Dendritic cell treated with granulocyte-macrophage colony-stimulating factor and Interleukin-4, amounts not matched to agents 40 ng/mL and 50 ng/mL, for 4 days (primary cell): ENCODE measurements at regions not wholly inside any gene's neighbourhood (a gene's known extent, or its start where the extent isn't known, plus 50 kb on each side); places are given as distances from the start of the nearest gene placed in this dataset.

Source experiments
- H3K27ac Mint-ChIP-seq: one replicate; pipeline ENCODE4 v1.8.0; 2022; ENCODE audit warnings: mild to moderate bottlenecking, mixed read lengths
- H3K27me3 Mint-ChIP-seq: one replicate; pipeline ENCODE4 v1.8.0; 2022; ENCODE audit warnings: mild to moderate bottlenecking, mixed read lengths
- H3K36me3 Mint-ChIP-seq: one replicate; pipeline ENCODE4 v1.8.0; 2022; ENCODE audit warnings: low read depth, mixed read lengths
- H3K4me1 Mint-ChIP-seq: one replicate; pipeline ENCODE4 v1.8.0; 2022; ENCODE audit warnings: low read depth, mixed read lengths
- H3K4me3 Mint-ChIP-seq: one replicate; pipeline ENCODE4 v1.8.0; 2022; ENCODE audit warnings: mild to moderate bottlenecking, moderate library complexity, mixed read lengths
- H3K9me3 Mint-ChIP-seq: one replicate; pipeline ENCODE4 v1.8.0; 2022; ENCODE audit warnings: mixed read lengths
- intact Hi-C: fragments of 100-400 bp; cut with micrococcal nuclease; formaldehyde crosslinking; loops from one replicate; pipeline ENCODE4 v1.15.0; 2022

DNA sequence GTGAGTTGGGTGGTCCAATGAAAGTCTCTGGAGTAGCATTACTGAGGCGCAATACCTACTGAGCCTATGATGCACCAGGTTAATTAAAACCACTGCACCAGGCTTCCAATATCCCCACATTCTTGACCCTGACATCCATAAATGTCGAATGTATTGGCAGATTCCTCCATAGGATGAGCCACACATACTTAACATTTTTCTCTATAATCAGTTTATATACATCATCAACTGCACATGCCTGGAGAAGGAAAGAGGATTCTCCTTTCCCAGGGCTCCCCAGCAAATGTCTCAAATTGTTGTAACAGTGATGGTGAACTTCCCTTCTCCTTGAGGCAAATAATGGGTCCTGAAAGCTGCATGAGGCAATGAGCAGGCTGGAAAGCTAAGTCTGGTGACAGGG is 82.3 kb upstream of the LPP start:
- no peaks in the 10 kb centered on the region for H3K27me3 Mint-ChIP-seq
- no peaks in the 10 kb centered on the region for H3K4me1 Mint-ChIP-seq
- intact Hi-C loops, result no loop called here
- H3K36me3 Mint-ChIP-seq, result no peaks in the 10 kb centered on the region
- no peaks in the 10 kb centered on the region for H3K9me3 Mint-ChIP-seq
- no peak overlapping the region for H3K27ac Mint-ChIP-seq
- no peak overlapping the region for H3K4me3 Mint-ChIP-seq

GRCh38 chr3:188076176-188076575 is 77.8 kb upstream of the LPP start:
- H3K27ac Mint-ChIP-seq, result no peak overlapping the region
- no peaks in the 10 kb centered on the region for H3K4me1 Mint-ChIP-seq
- H3K27me3 Mint-ChIP-seq, result no peaks in the 10 kb centered on the region
- H3K36me3 Mint-ChIP-seq, result no peaks in the 10 kb centered on the region
- H3K9me3 Mint-ChIP-seq, result peaks cover 9% of the 10 kb centered on the region
- intact Hi-C loops, result no loop called here
- no peak overlapping the region for H3K4me3 Mint-ChIP-seq

DNA sequence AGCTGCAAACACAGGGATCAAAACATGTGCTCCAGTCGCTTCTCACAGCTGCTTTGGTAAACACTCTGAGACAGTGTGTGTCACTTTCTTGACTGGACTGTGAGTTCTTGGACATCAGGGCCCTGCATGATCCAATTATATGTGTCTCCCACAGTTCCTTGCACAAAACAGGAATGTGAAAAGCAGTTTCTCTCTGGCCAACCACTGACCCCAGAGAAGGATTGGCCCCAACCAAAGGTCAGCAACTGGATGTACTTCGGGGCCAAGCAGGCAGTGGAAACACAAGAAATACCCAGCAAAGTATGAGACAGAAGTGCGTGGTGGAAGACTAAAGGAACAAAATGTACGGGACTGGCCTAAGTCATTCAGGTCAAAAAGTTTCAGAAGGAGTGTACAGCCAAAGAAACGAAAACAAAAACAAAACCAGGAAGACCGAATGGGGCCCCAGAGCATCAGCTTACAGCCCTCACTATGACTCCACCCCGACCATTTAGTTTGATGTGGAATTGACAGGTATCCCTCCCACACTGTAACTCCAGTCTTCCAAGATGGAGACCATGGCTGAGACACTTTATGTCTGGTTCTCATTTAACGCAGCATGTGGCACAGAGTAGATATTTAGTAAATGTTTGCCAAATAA is 76.7 kb upstream of the LPP start:
- H3K4me1 Mint-ChIP-seq, result no peaks in the 10 kb centered on the region
- H3K36me3 Mint-ChIP-seq, result no peaks in the 10 kb centered on the region
- no peak overlapping the region for H3K27ac Mint-ChIP-seq
- H3K27me3 Mint-ChIP-seq, result no peaks in the 10 kb centered on the region
- intact Hi-C loops, result no loop called here
- H3K4me3 Mint-ChIP-seq, result no peak overlapping the region
- peaks cover 9% of the 10 kb centered on the region for H3K9me3 Mint-ChIP-seq

GRCh38 chr3:188080091-188080490 is 73.9 kb upstream of the LPP start:
- intact Hi-C loops, result no loop called here
- no peaks in the 10 kb centered on the region for H3K4me1 Mint-ChIP-seq
- peaks cover 9% of the 10 kb centered on the region for H3K9me3 Mint-ChIP-seq
- H3K4me3 Mint-ChIP-seq, result no peak overlapping the region
- no peaks in the 10 kb centered on the region for H3K36me3 Mint-ChIP-seq
- H3K27me3 Mint-ChIP-seq, result no peaks in the 10 kb centered on the region
- H3K27ac Mint-ChIP-seq, result no peak overlapping the region

DNA sequence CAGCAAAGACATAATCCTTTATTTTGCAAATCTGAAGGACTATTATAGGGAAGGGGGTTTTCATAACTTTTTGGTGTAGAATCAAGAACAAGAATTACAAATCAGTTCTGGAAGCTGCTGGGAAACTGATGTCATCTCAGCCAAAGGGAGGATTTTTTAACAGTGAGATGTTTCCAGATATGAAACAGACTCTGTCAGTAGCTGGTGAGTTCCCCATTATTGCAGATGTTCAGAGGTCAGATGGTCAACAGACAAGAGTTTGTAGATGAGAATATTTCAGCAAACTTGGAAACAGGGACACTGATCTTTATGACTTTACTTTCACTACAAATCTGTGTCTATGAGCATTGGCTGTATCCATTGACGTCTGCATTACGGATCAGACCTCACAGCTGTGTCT is 71.9 kb upstream of the LPP start:
- intact Hi-C loops, result no loop called here
- no peaks in the 10 kb centered on the region for H3K27me3 Mint-ChIP-seq
- H3K9me3 Mint-ChIP-seq, result peaks cover 9% of the 10 kb centered on the region
- H3K36me3 Mint-ChIP-seq, result no peaks in the 10 kb centered on the region
- H3K4me1 Mint-ChIP-seq, result no peaks in the 10 kb centered on the region
- H3K27ac Mint-ChIP-seq, result no peak overlapping the region
- no peak overlapping the region for H3K4me3 Mint-ChIP-seq

DNA sequence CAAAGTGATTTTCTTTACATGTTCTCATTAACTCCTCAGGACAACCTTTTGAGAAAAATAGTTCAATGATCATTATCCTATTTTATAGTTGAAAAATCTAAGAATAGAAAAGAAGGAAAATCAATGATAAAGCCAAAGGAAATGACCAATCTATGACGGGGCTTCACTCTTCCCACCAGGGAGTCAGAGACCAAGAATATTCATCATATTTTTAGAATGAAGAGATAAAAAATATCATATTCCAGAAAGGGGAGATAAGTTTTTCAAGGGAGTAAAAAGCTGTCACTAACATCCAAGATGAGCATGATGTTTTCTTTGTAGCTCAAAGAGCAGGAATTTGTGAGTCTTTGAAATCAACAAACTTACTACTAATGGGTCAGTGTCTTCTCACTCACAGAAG is 71.5 kb upstream of the LPP start:
- Mint-ChIP-seq H3K4me1 (no peaks in the 10 kb centered on the region), H3K27ac (no peak overlapping the region), H3K27me3 (no peaks in the 10 kb centered on the region), H3K4me3 (no peak overlapping the region), H3K9me3 (peaks cover 9% of the 10 kb centered on the region), H3K36me3 (no peaks in the 10 kb centered on the region)
- intact Hi-C loops, result no loop called here

DNA sequence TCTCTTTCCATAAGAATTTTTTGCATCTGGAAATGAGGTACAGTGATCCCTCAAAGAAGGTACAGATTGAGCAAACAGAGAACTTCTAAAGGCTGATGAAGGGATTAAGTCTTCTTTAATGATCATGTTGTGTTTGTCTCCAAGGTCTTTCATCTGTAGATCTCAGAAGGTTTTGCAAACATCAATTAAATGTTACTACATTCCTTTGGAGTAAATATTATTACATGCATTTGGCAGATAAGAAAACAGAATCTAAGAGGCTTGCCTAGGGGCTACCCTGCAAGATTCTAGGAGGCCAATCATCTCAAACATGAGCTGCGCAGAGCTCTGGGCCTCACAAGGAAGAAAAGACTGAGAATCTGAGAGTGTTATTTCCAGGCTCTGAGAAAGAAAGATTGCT is 70.9 kb upstream of the LPP start:
- H3K4me3 Mint-ChIP-seq, result no peak overlapping the region
- H3K9me3 Mint-ChIP-seq, result peaks cover 9% of the 10 kb centered on the region
- no peaks in the 10 kb centered on the region for H3K27me3 Mint-ChIP-seq
- no peaks in the 10 kb centered on the region for H3K36me3 Mint-ChIP-seq
- intact Hi-C loops, result no loop called here
- H3K27ac Mint-ChIP-seq, result no peak overlapping the region
- no peaks in the 10 kb centered on the region for H3K4me1 Mint-ChIP-seq

GRCh38 chr3:188084752-188085583 is 69.0 kb upstream of the LPP start:
- H3K4me1 Mint-ChIP-seq, result peaks cover 10% of the 10 kb centered on the region
- H3K9me3 Mint-ChIP-seq, result peaks cover 7% of the 10 kb centered on the region
- H3K27me3 Mint-ChIP-seq, result peaks cover 3% of the 10 kb centered on the region
- no peaks in the 10 kb centered on the region for H3K36me3 Mint-ChIP-seq
- intact Hi-C loops, result no loop called here
- H3K4me3 Mint-ChIP-seq, result no peak overlapping the region
- H3K27ac Mint-ChIP-seq, result no peak overlapping the region

- H3K4me1 Mint-ChIP-seq, result peaks cover 10% of the 10 kb centered on the region
- H3K9me3 Mint-ChIP-seq, result no peaks in the 10 kb centered on the region
- intact Hi-C loops, result no loop called here
- H3K36me3 Mint-ChIP-seq, result no peaks in the 10 kb centered on the region
- H3K27me3 Mint-ChIP-seq, result peaks cover 3% of the 10 kb centered on the region
- no peak overlapping the region for H3K4me3 Mint-ChIP-seq
- no peak overlapping the region for H3K27ac Mint-ChIP-seq
Observed at GRCh38 chr3:188085584-188086560, 68.1 kb upstream of the LPP start.

GRCh38 chr3:188088948-188089685 is 64.8 kb upstream of the LPP start:
- Mint-ChIP-seq H3K27ac (no peak overlapping the region), H3K36me3 (no peaks in the 10 kb centered on the region), H3K27me3 (peaks cover 4% of the 10 kb centered on the region), H3K4me3 (no peak overlapping the region), H3K9me3 (no peaks in the 10 kb centered on the region), H3K4me1 (peaks cover 10% of the 10 kb centered on the region)
- intact Hi-C loops, result no loop called here

GRCh38 chr3:188090620-188091309 is 63.2 kb upstream of the LPP start:
- H3K27me3 Mint-ChIP-seq, result peaks cover 4% of the 10 kb centered on the region
- H3K4me1 Mint-ChIP-seq, result peaks cover 10% of the 10 kb centered on the region
- H3K27ac Mint-ChIP-seq, result no peak overlapping the region
- H3K9me3 Mint-ChIP-seq, result no peaks in the 10 kb centered on the region
- no peak overlapping the region for H3K4me3 Mint-ChIP-seq
- H3K36me3 Mint-ChIP-seq, result no peaks in the 10 kb centered on the region
- intact Hi-C loops, result no loop called here

- Mint-ChIP-seq H3K27ac (no peak overlapping the region), H3K36me3 (no peaks in the 10 kb centered on the region), H3K4me3 (no peak overlapping the region), H3K9me3 (no peaks in the 10 kb centered on the region), H3K4me1 (peaks cover 10% of the 10 kb centered on the region), H3K27me3 (peaks cover 4% of the 10 kb centered on the region)
- intact Hi-C loops, result no loop called here
Observed at GRCh38 chr3:188091746-188092145, 62.2 kb upstream of the LPP start.

- no peaks in the 10 kb centered on the region for H3K9me3 Mint-ChIP-seq
- no peaks in the 10 kb centered on the region for H3K36me3 Mint-ChIP-seq
Observed at GRCh38 chr3:188092648-188093047, 61.3 kb upstream of the LPP start.

More at GRCh38 chr3:188092648-188093047, 61.3 kb upstream of the LPP start:
- Mint-ChIP-seq H3K4me1 (peaks cover 13% of the 10 kb centered on the region), H3K27me3 (peaks cover 4% of the 10 kb centered on the region), H3K27ac (no peak overlapping the region), H3K4me3 (no peak overlapping the region)
- intact Hi-C loops, result no loop called here
